HG03442 (cell line): ENCODE measurements at regions not wholly inside any gene's neighbourhood (a gene's known extent, or its start where the extent isn't known, plus 50 kb on each side); places are given as distances from the start of the nearest gene placed in this dataset.
"Not testable (repeated sequence)": the region's sequence is repeated elsewhere in the genome, so short reads cannot be mapped to it uniquely, and the experiment has no call there.

ENCODE experiments used
- ATAC-seq: cut with Tn5 transposase; IDR thresholded peaks from one replicate; pipeline ENCODE4 v1.9.1; 2021; ENCODE audit warnings: mild to moderate bottlenecking, moderate library complexity; ENCODE audit not compliant: unreplicated experiment

DNA sequence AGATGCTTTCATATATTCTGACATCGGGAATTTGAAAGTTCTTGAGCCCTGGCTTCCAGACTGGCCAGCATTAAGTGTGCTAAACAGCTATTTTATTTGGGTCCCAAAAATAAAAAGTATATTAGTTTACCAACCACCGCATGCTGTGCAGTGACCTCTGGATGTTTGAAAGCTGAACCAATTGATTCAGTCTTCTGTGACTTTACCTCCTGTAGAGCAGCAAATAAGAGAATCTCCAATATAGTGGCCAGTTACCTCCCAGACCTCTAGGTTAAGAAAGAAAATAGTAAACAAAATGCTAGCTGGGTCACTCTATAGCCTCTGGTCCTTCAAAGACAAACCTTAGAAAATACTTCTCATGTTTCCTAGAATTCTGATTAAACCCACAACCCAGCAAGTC lies 424.6 kb upstream of the NFE2L3 start:
- no peak for ATAC-seq

DNA sequence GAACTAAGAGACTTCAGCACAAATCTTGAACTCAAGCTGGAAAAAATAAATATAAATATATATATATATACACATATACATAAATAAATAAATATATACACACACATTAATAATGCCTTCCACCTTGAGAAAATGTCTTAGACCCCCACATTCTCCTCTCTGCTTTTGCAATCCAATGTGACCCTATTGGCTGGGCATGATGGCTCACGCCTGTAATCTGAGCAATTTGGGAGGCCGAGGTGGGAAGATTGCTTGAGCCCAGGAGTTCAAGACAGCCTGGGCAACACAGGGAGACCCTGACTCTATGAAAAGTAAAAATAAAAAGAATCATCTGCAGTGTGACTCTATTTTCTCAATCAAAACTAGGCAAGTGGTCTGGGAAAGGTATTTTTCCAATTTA lies 424.1 kb upstream of the NFE2L3 start:
- no peak for ATAC-seq

DNA sequence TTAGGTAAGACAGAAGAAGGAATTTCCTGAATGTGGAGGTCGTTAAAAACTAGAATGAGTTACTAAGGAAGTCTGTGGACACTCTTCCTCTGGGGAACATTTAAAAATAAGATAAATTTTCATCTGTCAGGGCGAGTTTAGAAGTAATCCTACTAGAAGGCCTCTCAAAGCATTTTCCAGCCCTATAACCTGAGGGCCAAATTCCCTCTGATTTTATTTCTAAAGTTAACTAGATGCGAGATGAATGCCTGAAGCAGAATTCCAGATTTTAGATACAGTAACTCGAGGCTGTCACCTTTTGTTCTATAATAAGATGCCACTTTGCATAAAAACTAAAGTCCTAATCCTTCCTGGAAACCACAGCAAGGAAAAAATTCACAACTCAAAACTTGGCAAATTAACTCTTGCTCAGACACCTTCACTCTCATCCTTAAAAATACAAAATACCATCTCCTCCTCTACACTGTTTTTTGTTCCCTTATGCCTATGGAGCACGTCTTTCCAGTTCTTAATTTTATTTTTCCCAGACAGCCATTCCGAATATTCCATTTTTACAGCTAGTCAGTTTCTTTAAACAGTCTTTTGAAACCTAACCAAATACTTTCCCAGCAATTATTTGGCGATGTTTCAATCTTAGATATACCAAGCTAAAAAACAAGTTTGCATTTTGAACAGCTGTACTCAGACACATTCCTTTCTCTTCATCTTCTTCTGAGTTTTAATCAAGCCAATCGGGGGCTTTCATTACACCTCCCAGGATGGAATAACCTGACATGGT lies 420.7 kb upstream of the NFE2L3 start:
- no peak for ATAC-seq

DNA sequence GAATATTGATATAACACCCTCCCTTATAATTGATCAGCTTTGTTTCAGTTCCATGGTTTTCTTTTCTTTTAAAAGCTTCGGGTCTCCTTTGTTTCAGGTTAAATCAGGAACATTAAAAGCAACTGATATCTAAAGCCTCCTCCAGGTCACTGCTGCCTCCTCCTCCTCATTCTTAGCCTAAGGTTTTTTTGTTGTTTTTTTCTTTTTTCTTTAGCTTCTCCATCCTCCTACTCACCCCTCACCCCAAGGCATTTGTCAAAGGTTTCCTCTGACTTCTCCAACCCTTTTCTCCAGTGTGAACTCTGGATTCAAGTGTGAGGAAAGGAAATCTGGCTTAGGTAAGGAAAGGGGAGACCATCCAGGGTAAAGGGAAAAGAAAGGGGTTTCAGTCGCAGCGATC lies 420.2 kb upstream of the NFE2L3 start:
- no peak for ATAC-seq

DNA sequence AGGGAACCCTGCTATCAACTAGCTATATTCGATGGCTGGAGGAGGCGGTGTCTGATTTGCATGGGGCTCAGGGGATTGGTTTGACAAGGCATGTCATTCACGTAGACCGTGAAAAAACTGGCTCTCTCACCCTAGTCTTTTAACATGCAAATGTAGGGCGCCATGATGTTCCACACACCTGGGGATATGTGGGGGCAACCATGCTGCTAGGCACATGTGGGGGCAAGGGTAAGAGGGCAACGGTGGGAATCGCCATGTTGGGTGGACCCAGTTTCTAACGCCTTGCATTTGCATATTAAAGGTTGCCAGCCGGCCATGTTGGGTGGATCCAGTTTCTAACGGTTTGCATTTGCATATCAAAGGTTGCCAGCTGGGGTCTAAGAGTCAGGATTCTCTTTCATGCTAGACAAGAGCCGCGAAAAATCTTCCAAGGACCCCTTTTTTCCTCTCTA lies 419.2 kb upstream of the NFE2L3 start:
- no peak for ATAC-seq

DNA sequence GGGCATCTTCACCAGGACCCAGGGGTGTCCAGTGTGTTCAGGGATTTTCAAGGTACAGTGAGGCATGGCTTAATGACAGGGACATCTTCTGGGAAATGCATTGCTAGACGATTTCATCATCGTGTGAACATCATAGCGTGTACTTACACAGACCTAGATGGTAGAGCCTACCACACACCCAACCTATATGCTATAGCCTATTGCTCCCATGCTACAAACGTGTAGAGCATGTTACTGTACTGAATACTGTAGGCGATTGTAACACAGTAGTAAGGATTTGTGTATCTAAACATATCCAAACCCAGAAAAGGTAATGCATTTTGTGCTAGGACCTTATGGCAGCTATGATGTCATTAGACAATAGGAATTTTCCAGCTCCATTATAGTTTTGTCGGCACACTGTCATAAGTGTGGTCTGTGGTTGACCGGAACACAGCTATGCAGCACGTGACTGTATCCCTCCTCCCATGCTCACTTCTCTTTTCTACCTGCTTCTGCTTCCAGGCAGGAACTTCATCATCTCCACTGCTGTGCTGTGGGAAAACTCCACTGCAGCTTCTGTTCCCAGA lies 416.2 kb upstream of the NFE2L3 start:
- ATAC-seq: no peak

DNA sequence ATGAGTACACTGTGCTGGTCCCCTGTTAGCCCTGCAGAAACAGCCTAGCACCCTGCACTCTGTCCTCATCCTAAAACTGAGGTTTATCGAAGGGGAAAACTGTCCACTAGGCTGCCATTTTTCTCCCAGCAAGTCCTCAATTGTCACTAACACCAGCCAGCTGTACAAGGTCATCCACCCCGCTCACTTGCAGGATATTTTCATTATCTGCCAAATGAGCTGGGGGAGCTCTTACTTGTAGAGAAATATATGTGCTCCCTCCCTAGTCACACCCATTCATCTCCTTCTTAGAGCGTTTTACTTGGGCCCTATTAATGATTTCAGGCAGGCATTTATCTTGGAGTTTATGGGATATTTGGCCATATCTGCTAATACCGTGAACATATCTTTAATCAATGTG lies 413.5 kb upstream of the NFE2L3 start:
- no peak for ATAC-seq

DNA sequence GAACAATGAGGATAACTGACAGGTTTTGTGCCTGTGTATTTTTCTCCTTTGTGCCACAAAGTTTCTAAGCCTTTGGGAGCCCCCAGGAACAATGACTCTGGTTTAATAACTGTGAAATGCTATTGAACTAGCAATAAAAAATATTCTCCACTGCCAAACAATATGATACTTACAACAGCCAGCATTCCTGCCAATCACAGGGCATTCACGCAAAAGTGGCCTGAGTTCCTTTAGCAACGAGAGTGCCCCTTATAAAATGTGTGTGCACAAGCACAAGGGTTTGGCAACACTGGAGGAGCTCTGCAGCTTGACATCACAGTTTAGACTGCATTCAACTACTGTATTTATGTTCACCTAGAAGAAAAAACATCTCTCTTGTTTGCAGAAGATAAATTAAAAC lies 412.9 kb upstream of the NFE2L3 start:
- ATAC-seq: no peak

DNA sequence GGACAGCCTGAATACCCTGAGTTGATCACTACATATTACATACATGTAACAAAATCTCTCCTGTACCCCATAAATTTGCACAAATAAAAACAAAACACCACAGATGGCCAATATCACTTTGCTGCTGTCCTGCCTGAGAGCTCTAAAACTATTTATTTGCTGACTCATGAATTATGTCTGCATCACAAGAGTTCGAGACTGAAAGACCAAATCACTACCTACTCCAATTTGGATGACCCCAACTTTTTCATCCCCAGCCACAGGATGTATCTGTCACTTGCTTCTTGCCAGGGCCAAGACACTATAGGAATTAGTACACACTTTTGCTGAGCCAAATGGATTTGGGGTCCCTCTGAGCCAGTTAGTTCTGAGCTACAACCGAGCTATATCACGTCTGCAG lies 409.7 kb upstream of the NFE2L3 start:
- no peak for ATAC-seq

DNA sequence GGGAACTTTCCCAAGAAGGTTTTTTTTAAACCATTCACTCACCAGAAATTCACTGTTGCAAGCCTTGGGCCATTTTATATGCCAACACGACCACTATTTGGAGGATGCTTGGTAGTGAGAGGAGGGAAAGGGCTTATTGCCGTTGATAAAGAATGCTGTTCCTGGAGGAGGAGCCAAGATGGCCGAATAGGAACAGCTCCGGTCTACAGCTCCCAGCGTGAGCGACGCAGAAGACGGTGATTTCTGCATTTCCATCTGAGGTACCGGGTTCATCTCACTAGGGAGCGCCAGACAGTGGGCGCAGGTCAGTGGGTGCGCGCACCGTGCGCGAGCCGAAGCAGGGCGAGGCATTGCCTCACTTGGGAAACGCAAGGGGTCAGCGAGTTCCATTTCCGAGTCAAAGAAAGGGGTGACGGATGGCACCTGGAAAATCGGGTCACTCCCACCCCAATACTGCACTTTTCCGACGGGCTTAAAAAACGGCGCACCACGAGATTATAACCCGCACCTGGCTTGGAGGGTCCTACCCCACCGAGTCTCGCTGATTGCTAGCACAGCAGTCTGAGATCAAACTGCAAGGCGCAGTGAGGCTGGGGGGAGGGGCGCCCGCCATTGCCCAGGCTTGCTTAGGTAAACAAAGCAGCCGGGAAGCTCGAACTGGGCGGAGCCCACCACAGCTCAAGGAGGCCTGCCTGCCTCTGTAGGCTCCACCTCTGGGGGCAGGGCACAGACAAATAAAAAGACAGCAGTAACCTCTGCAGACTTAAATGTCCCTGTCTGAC lies 408.1 kb upstream of the NFE2L3 start:
- not testable (repeated sequence) for ATAC-seq

DNA sequence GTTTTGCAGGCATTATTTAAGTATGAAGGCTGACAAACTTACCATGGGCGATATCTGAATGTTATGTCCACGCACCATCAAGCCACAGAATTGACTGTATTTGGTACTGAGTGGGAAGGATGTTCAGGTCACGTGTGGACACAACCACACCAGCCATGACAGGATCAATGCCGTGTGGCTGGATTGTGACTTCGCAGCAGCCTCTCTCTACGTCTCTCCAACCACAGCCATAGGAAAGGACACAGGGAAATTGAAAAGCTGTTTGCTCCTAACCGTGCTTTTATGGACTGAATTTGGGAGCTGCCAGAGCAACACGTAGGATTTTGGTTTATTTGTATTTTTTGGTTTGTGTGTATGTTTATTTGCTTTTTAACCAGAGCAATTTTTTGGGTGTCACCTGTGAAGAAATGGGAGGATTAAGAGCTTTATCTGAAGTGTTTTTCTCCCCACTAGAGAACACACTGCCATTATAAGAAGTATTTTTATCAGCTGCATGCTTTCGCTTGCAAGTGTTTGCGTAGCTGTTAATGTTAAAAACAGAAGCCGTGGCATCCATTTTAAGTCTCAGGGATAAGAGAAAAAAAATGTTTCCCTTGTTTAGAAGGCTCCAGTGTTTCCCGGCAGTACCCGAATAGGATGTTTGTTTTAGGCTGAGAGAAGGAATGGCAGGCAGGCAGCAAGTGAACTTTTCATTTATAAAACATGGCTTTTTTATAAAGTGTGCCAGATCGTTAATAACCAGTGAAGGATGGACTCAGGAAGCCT lies 401.1 kb upstream of the NFE2L3 start:
- ATAC-seq: no peak

DNA sequence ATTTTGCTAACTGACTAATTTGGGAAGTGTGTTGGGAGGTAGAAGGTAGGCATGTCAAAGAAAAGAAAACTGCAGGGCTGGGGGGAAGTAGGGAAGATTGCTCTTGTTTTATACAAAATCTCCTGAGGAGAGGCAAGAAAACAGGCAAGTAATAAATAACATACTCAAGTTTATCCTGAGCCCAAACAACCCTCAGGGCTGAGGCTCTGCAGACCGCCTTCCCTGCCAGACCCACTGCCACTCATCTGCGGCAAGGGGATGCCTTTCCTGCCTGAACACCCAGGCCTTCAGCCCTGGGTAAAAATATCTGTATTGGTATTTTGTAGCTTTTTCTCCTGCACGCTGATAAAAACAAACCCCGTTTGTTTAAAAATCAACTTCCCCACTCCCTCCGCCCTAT lies 399.8 kb upstream of the NFE2L3 start:
- ATAC-seq: no peak

DNA sequence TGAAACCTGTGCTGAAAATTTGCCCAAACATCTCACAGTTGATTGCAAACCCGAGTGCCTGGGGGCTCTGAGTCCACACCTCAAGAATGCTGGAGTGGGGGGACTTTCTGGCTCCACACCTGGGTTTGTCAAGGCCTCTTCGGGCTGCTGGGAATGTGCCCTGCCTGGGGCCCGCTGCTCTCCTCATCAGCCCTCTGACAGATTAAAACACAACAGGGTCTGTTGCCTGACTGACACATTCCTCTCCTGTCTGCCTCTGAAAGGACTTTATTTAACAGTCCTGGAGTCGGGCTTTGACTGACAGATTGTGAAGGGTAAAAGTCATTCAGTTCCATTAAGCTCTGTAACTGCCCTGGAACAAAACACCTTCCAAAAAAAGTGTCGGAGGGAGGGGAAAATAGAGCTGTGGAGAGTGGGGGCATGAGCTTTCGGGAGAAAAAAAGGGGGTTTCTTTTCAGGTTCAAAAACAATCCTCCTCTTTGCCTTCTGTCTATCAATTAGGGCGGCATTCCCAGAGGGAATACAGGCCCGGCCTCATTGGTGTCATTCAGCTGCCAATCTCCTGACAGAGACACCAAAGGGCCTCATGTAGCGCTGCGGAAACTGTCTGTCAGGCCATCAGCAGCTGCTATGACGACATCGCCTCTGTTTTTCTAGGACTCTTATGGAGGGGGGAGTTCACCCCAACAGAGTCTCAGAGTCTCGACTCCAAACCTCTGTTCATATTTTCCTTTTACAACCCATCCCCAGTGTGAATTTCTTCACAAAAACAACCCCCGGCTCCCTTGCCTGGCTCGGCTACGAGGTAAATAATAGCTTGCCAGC lies 398.8 kb upstream of the NFE2L3 start:
- no peak for ATAC-seq

DNA sequence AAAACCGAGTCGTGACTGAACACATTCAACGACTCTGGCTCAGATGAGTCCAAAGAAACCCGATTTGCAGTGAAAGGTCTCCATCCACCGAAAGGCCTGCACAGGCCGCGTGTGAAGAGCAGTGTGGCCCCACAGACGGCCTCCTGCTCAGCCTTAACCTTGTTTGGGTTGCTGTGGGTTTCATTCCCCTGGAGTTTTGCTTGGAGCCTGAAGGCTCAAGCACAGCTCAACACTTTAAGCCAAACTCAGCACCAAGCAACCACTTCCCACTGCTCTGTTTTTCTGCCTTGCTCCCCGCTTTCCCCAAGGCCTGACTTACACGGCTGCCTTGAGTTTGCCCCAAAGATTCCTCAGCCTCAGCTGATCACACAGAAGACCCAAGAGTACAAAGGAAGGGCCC lies 398.2 kb upstream of the NFE2L3 start:
- no peak for ATAC-seq

DNA sequence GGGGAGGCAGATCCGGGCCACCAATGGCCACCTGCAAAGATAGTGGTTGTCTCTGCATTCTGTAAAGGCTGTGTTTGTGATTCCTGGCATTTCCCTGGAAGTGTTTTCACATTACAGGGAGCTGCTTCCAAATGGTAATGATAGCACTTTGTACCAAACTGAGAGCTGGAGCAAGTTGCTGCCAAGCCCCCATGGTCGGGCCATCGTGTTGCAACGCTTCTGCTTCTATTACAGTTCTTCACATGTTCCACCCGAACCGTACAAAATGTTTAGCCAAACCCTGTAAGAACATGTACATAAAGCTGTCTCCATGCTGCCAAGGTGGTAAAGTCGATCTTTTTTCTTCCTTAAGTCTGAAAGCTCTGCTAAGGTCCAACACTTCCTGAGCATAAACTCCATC lies 397.7 kb upstream of the NFE2L3 start:
- no peak for ATAC-seq

DNA sequence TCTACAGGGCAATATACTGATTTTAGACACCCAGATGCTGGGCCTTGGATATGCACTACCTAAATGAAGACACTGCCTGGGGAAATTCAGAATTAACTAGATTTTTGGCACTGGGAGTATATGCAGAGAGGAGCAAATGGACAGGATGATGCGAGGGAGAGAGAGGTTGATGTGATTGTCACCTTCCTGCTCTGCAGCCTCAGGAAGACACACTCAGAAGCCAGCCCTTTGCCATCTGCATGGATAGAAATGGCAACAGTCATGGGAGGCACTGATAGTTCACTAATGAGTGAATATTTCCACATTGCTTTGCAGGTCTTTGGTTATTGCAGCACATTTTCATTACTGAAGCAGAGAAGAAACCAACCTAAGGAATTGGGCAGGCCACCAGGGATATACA lies 397.2 kb upstream of the NFE2L3 start:
- ATAC-seq: no peak

DNA sequence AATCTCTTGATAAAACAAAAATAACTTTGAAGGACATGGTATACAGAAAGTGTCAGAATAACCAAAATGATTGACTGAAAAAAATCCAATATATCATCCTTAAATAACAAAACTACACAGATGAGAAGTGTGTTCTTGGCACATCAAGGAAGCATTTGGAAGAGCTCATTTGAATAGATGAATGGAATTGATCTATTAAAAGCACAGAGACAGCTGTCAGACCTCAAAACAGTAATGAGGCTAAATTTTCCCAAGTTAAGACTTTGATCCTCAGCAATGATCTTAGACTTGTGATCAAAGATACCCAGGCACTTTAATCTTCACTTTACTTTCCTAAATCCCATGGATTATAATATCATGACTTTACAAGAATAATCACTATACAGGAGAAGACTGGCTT lies 395.4 kb upstream of the NFE2L3 start:
- ATAC-seq: no peak

DNA sequence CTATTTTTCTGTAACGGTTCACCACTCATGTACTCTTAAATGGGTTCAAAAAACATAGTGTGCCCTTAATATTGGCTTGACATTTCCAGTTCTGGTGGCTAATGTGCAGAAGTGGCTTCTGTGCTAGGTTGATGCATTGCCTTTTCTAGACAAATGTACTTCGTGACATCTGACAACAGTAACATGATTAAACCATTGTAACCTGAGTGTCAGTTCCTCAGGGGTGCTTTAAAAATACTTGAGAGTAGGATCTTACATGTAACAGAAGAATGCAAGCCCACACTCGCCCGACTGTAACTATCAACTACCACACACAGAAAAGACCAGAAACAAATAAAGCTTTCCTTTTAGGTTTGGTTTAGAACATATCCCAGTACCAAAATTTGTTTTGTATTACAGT lies 393.4 kb upstream of the NFE2L3 start:
- no peak for ATAC-seq

DNA sequence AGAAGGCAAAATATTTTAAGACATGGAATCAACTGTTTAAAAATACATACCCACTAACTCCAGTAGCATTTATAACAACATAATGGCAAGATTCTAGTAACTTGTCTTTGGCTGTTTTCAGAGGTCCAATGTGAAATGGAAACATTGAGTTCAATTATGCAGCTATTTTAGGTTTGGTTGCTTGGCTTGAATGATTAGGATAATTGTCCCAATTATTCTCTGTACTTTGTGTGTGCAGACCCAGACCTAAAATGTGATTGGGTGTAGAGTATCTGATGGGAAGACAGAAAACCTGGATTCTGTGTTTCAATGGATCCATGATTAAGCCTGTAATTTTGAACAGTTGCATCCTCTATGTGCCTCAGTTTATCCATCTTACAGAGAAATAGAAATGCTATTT lies 392.7 kb upstream of the NFE2L3 start:
- ATAC-seq: no peak

DNA sequence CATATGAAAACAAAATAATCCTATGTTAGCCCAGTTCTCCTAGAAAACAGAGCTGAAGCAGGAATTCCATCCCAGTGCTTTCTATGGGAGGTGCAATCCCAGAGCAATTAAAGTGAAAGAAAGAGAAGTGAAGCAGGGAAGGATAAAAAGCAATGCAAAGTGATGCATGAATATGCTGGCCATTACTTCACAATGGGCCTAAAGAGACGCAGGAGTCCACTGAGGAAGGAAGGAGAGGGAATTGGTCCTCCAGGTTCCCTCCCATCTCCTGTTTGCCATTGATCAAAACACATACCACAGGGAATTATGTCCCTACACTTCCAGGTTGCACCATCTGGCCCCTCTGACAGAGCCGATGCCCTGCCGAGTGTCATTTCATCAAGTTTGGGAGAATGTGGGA lies 392.2 kb upstream of the NFE2L3 start:
- ATAC-seq: no peak
